Tibial nerve (tissue), 4 donors: ENCODE measurements at regions not wholly inside any gene's neighbourhood (a gene's known extent, or its start where the extent isn't known, plus 50 kb on each side); places are given as distances from the start of the nearest gene placed in this dataset.

Experiments
- CTCF ChIP-seq, 5 experiments: fragments of 200-600 bp in 3 of 5; fragments of 450-650 bp in 2 of 5; sonication (generic) in 3 of 5; IDR thresholded peaks; one replicate each; pipeline ENCODE4 v1.5.1; 2016 to 2019; ENCODE audit warnings: antibody characterized with exemption in 5 of 5, mild to moderate bottlenecking in 3 of 5, moderate library complexity in 2 of 5
- EP300 ChIP-seq, 2 donors: sonication (generic); formaldehyde crosslinking; IDR thresholded peaks; one replicate each; pipeline ENCODE4 v1.6.1; 2017; ENCODE audit warnings: antibody characterized with exemption in 2 of 2, mild to moderate bottlenecking in 1 of 2
- POLR2A ChIP-seq, 2 donors: fragments of 450-650 bp; IDR thresholded peaks; one replicate each; pipeline ENCODE4 v1.6.1; 2017; ENCODE audit warnings: antibody characterized with exemption in 2 of 2, mild to moderate bottlenecking in 2 of 2, moderate library complexity in 2 of 2

- no peak for TF ChIP-seq CTCF (IDR thresholded peaks at IDR 0.05)
- TF ChIP-seq POLR2A (IDR thresholded peaks at IDR 0.05) = no peak
- TF ChIP-seq EP300 (IDR thresholded peaks at IDR 0.05) = no peak
Measured at GRCh38 chr15:70341566-70341965, 243.8 kb upstream of the TLE3 start.
